HFFc6 (cell line): ENCODE measurements at regions not wholly inside any gene's neighbourhood (a gene's known extent, or its start where the extent isn't known, plus 50 kb on each side); places are given as distances from the start of the nearest gene placed in this dataset.
"Not testable (repeated sequence)": the region's sequence is repeated elsewhere in the genome, so short reads cannot be mapped to it uniquely, and the experiment has no call there.

Experiments
- DNase-seq: peaks from one replicate; pipeline ENCODE4 v3.0.0-alpha.2; 2018
- H3K27ac Mint-ChIP-seq: 2 replicates; pipeline ENCODE4 v1.8.0; 2020; ENCODE audit warnings: mild to moderate bottlenecking, mixed read lengths
- H3K27me3 Mint-ChIP-seq: 2 replicates; pipeline ENCODE4 v1.8.0; 2021; ENCODE audit warnings: mild to moderate bottlenecking, moderate library complexity, mixed read lengths; ENCODE audit not compliant: insufficient read depth
- H3K36me3 Mint-ChIP-seq: 2 replicates; pipeline ENCODE4 v1.8.0; 2021; ENCODE audit warnings: low read depth, mixed read lengths
- H3K4me1 Mint-ChIP-seq: 2 replicates; pipeline ENCODE4 v1.8.0; 2020; ENCODE audit warnings: low read depth, mixed read lengths
- H3K4me3 Mint-ChIP-seq: 2 replicates; pipeline ENCODE4 v1.8.0; 2020; ENCODE audit warnings: mild to moderate bottlenecking, moderate library complexity, mixed read lengths
- H3K9me3 Mint-ChIP-seq: 2 replicates; pipeline ENCODE4 v1.8.0; 2020; ENCODE audit warnings: mild to moderate bottlenecking, mixed read lengths
- CTCF ChIP-seq: fragments of 200-600 bp; sonication (generic); IDR thresholded peaks from 2 replicates; pipeline ENCODE4 v1.5.0; 2021; ENCODE audit warnings: antibody characterized with exemption, mild to moderate bottlenecking

- no peak for TF ChIP-seq CTCF
- H3K4me1 Mint-ChIP-seq: no peaks in the 10 kb centered on the region
- no peak overlapping the region for H3K4me3 Mint-ChIP-seq
- no peaks in the 10 kb centered on the region; the same call in 1 of the 2 replicates for H3K27me3 Mint-ChIP-seq
- no peaks in the 10 kb centered on the region for H3K36me3 Mint-ChIP-seq
- H3K9me3 Mint-ChIP-seq: peaks cover 32% of the 10 kb centered on the region
- no peak overlapping the region for H3K27ac Mint-ChIP-seq
- no peak for DNase-seq
These were observed 322.9 kb upstream of the TFAP2D start for GRCh38 chr6:50390416-50390815.

GRCh38 chr6:50394139-50394538 lies 319.2 kb upstream of the TFAP2D start:
- H3K4me3 Mint-ChIP-seq, DNase-seq, H3K27me3 Mint-ChIP-seq, H3K27ac Mint-ChIP-seq, H3K36me3 Mint-ChIP-seq, H3K4me1 Mint-ChIP-seq: not testable (repeated sequence)
- peaks cover 23% of the 10 kb centered on the region for H3K9me3 Mint-ChIP-seq

- Mint-ChIP-seq H3K27me3 (no peaks in the 10 kb centered on the region; the same call in 1 of the 2 replicates), H3K9me3 (peaks cover 22% of the 10 kb centered on the region), H3K27ac (no peak overlapping the region), H3K4me1 (no peaks in the 10 kb centered on the region), H3K4me3 (no peak overlapping the region), H3K36me3 (no peaks in the 10 kb centered on the region)
- no peak for DNase-seq
- no peak for TF ChIP-seq CTCF
These were observed 308.7 kb upstream of the TFAP2D start for GRCh38 chr6:50404643-50405042.

GRCh38 chr6:50410579-50410978 lies 302.7 kb upstream of the TFAP2D start:
- no peak for TF ChIP-seq CTCF
- Mint-ChIP-seq H3K4me1 (no peaks in the 10 kb centered on the region), H3K9me3 (peaks cover 39% of the 10 kb centered on the region), H3K4me3 (no peak overlapping the region), H3K36me3 (peaks cover 4% of the 10 kb centered on the region; the same call in 1 of the 2 replicates), H3K27ac (no peak overlapping the region), H3K27me3 (no peaks in the 10 kb centered on the region; the same call in 1 of the 2 replicates)
- DNase-seq: no peak

GRCh38 chr6:50421041-50421440 lies 292.3 kb upstream of the TFAP2D start:
- H3K27me3 Mint-ChIP-seq, H3K4me3 Mint-ChIP-seq, H3K36me3 Mint-ChIP-seq, DNase-seq, H3K27ac Mint-ChIP-seq, H3K4me1 Mint-ChIP-seq: not testable (repeated sequence)
- H3K9me3 Mint-ChIP-seq: peaks cover 32% of the 10 kb centered on the region

- no peaks in the 10 kb centered on the region for H3K27me3 Mint-ChIP-seq
- H3K4me1 Mint-ChIP-seq: no peaks in the 10 kb centered on the region
- no peaks in the 10 kb centered on the region for H3K36me3 Mint-ChIP-seq
- H3K4me3 Mint-ChIP-seq: no peak overlapping the region
- no peak for DNase-seq
- no peak overlapping the region for H3K27ac Mint-ChIP-seq
- peaks cover 51% of the 10 kb centered on the region for H3K9me3 Mint-ChIP-seq
- no peak for TF ChIP-seq CTCF
These were observed 286.1 kb upstream of the TFAP2D start for GRCh38 chr6:50427267-50427666.

GRCh38 chr6:50437901-50438300 lies 275.4 kb upstream of the TFAP2D start:
- H3K36me3 Mint-ChIP-seq: 0 out of 2 replicates have a peak, but pooled peaks cover 9% of the 10 kb centered on the region
- no peak for DNase-seq
- TF ChIP-seq CTCF: no peak
- no peaks in the 10 kb centered on the region for H3K27me3 Mint-ChIP-seq
- H3K4me1 Mint-ChIP-seq: no peaks in the 10 kb centered on the region
- no peak overlapping the region for H3K4me3 Mint-ChIP-seq
- H3K27ac Mint-ChIP-seq: no peak overlapping the region
- peaks cover 38% of the 10 kb centered on the region for H3K9me3 Mint-ChIP-seq
